Brain pericyte (primary cell): ENCODE measurements at regions not wholly inside any gene's neighbourhood (a gene's known extent, or its start where the extent isn't known, plus 50 kb on each side); places are given as distances from the start of the nearest gene placed in this dataset.
A peak's percentile ranks its signal among the peaks of the same experiment; 100 is the strongest.

ENCODE experiments used
- DNase-seq: peaks from one replicate; pipeline ENCODE4 v3.0.0-alpha.2; 2012; ENCODE audit warnings: low read depth, low spot score

DNA sequence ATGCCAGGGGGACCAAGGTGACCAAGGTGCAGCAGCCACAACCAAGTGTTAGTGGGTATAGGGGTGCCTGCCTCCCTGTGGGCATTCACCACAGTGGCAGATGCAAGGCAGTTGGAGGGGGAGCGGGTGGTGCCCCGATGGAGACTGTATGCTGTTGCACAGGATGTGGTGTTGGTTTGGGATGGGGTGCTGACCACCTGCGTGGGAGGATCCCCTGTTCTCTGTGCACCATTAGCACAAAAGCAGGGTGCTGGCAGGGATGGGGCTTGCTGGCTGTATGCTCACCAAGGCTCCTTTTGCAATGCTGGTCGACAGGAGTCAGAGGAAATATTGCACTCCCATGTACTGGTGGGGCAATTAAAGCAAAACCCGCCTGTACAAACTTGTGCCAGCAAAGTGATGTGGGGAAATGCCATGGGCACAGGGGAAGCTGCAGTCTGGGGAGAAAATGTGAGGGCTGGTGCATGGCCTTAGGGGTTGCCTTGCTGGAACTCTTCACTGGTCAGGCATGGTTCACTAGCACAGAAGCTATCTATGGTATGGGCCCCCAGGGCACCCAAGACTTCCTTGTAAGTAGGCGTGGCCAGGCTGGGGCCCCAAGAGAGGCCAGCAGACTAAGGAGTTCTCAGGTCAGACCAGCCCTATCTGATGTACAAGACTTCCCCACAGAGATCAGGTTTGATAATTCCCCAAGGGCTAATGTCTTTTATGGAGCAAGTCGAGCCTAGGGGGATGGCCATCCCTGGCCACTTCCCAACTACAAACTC lies 51.9 kb upstream of the GNAT3 start:
- DNase-seq = no peak

DNA sequence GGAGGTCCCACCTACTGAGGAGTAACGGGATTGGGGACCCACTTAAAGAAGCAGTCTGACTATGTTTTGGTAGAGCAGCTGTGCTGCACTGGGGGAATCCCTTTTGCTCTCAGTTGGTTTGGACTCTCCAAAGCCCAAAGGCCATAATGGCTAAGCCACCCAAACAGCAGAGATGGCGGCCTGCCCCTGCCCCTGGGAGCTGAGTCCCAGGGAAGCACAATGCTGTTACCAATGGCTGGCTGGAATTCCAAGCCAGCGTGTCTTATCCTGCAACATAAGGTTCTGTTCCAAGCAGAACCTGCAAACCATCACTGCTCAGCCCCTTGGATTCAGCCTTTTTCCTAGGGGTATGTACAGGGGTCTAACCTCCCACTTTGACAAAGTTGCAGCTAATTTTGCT lies 53.7 kb upstream of the GNAT3 start:
- no peak for DNase-seq

- DNase-seq = no peak
Measured at GRCh38 chr7:80581486-80582260, 56.8 kb upstream of the CD36 start.

DNA sequence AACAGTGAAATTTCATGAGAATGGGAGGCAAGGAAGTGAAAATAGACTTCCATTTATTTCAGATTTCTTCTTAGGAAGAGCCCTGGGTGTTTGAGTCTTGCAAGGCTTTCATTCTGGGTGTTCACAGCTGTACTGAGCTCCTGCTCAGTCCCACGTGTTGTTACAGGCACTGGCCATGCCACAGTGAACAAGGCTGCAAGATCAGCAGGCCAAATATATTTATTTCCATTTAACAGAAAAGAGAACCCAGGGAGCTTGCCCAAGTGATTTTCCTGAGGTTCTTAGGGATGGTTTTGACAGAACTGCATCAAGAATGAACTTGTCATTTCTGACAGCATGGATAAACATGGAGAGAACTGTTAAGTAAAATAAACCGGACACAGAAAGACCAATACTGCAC lies 54.5 kb upstream of the CD36 start:
- peak; percentile 58 for DNase-seq

GRCh38 chr7:80584778-80585177 lies 53.7 kb upstream of the CD36 start:
- no peak for DNase-seq

DNA sequence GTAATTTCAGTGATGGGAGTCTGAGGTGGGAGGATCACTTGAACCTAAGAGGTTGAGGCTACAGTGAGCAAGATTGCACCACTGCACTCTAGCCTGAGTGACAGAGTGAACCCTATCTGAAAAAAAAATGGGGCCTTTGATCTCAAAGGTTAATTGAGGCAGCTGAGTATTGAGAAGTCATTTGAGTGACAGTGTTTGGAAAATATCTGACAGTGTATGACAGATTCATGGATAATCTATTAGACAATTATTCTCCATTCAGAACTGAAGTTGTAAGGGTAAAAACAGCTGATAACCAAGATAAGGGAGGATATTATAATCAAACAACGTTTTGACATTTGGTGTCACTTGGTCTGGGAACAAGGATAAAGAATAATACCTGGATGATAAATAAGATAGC lies 50.9 kb upstream of the CD36 start:
- DNase-seq = no peak

- no peak for DNase-seq
Measured at GRCh38 chr7:80588591-80588990, 49.9 kb upstream of the CD36 start.
